ENCODE measurements at regions not wholly inside any gene's neighbourhood (a gene's known extent, or its start where the extent isn't known, plus 50 kb on each side); places are given as distances from the start of the nearest gene placed in this dataset.

DNA sequence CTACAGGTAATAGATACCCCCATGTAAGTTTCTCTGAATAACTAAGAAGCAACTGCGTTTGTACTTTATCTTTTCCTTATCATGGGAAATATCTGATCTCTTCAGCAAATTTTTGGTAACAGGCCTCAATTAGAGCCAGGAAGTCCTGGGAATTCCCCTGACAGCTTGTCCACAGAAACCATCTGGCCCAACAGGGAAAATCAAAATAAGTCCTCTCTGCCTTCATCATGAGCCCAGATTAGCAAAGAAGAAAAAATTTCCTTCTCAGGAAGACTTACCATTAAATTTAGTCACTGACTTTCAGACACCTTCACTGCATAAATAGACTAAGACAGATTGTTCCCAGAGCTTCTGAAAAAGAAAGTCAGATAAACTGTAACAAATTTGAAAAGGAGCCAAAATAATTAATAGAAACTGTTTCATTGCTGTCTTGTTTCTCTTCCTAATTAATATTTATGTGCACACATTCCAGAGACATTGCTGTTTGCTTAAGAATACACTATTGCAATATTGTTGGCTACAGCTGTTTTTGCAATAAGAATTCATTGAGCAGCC, 278.1 kb upstream of the FAT3 start:
- DNase-seq = no peak

DNA sequence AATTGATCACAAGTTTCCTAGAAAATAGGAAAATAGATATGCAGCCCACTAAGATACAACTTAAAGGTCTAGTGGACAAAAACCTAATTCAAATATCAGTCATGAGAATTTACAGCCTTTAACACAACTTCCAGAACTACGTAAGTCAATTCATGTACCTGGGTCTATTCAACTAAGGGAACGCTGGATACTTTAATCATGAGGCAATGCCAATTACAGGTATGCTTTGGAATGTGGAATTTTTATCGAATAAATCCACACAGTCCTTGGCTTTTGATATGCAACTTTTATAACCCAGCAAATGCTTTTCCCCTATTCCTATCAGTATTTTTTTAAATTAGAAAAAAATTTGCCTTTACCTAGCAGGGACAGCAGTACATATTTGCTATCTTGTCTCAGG, 289.5 kb upstream of the FAT3 start:
- DNase-seq = no peak

DNA sequence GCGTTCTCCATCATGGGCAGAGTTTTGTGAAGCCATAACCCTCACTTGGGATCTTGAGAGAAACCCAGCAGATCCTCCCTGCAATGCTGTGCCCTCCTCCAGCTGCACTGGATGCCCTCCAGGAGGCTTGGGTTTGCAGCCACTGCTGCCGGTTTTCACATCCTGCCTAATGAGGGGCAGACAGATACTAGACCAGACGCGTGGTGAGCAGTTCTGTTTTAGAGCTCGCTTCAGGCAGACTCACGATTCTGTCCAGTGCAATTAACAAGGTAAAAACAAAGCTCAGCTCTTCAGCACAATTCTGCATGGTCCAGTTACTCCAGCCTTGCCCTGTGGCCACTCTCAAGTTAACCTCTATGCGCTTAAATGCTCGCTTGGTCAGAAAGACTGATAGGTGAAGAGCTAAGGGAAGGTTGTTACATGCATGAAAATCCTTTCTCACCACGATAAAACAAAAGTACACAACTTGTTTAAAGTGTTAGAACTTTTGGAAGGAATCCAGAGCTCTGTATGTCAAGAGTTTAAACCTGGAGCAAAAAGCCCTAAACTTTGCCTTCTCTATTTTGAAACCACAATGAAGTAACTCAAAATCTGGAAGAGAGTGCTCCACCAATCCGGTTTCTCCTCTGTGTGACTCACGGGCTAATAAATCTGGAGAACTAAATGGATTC, 292.3 kb upstream of the FAT3 start:
- no peak for DNase-seq

DNA sequence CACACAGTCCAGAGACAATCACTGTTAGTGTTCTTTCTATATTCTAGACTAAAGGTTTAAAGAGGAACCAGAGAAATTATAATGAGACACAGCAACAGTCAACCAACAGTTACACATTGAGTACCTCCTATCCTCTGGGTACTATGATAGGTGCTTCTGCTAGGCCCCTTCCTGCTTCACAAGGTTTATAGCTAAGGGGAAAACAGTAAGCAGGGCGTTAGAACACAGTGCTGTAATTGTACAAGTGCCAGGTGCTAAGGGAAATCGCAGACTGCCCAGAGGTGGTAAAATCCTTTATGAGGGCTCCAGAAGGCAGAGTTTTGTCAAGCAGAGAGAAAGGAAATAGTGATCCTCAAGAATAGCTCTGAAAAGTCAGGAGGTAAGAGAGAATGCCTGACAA, 297.2 kb upstream of the FAT3 start:
- no peak for DNase-seq

DNA sequence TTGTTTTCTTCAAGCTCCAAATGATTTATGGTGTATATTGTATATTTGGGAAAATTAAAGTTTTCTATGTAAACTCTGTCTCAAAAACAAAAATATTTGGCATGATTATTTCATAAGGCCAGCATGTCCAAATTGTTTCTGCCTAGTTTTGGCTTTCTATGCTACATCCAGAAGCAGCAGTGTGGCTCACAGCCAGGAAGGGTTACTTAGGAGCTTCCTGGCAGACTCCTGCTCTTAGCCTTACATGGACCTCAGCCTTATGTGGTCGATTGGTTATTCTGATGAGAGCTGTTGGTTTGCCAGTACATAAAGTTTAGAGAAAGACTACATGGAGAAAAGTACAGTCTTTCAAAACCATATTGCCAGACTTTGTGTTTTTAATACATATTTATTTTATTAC, 297.7 kb upstream of the FAT3 start:
- no peak for DNase-seq

DNA sequence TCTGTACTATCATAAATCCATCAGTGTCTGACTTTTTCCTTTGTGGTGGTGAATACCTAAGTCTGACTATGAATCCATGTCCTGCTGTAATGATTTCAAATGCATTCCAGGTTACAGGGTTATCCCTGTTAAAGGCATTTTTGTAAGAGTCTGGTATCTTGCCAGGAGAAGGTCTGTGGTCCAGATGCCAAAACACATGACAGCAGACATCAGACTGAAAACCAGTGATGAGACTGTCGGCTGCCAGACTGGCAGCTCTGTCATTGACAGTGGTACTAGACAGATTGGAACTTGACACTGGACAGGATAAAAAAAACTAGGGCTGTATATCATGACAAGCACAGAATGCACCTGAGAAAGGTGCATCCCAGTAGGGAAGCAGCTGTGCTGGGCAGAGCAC, 301.8 kb upstream of the FAT3 start:
- no peak for DNase-seq

DNA sequence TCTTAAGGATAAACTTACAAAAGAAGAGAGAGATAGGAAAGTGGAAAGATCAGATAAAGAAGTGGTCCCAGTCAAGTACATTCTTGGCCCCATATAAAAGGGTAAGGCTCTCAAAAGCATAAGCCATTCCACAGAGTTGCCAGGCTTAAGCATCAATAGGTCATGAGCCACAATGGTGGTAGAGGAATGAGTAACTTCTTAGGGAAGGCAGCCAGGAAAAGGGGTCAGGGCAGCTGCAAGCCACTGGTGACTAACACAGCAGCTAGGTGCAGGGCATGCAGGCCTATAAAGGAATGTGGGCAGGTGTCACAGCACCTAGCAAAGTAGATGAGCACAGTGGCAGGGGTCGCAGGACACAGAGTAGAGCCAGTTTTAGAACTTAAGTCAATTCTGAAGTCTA, 302.6 kb upstream of the FAT3 start:
- DNase-seq = no peak

DNA sequence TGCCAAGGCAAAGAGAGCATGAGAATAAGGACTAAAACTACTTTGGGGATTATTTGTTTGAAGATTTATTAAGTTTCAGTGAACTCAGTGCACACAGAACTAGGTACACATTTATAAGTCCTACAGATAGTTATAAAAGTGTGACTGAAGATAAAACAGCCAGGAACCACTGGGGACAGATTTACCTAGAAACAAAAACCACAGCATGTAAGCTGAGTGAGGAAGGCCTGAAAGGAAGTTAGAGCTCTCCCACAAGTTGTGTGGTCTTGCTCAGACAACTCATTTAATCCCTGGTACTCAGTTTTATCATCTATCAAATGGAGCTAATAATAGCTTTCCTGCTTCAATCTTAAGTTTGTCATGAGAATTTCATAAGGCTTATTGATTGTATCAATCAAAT, 311.2 kb upstream of the FAT3 start:
- DNase-seq = no peak

DNA sequence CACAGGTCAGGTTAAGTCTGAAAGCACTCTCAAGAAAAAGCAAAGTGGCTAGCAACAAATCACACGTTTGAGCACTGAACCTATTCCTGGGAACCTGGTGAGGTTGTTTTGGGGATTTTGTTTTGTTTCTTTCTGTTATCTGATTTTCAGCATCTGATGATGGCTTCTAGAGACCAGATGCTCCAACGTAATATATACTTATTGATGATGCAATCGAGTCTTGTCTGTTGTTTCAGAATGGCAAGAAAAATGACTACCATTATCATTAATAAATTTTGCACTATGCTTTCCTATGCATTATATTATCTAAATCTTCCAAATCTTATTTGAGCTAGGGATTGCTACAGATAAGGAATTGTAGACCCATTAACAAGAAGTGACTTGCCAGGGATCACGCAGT, 312.3 kb upstream of the FAT3 start:
- DNase-seq = no peak

DNA sequence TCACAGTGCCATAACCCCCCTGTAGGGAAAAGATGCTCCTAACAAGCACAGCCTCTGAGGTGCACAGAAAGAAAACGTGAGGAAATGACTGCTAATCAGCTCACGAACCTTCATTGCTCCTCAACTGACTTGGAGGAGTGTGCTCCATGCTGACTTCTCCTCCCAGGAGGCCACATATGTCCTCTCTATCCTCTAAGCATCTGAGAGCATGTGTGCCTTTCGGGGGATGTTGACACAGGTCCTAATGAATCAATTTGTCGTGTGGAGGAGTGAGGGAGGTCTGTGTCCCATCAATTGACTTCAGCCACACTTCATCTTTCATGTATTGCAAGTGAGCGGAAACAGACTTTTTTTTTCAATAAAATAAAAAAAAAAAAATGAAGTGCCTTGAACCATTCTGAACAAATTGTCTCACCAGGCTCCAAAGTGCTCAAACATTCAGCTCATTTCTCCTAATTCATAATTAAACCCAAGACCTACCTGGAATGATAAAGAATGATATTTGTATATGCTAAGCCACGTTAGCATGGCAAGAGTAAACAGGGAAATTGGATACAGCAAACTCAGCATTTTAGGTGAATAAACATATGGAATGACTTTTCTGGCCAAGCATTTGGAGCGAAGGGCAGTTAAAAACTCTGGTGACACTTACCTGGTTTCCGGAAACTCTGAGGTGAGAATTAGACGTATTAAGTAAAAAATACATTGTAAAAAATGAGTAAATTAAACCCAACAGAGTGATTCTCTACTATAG, 317.6 kb upstream of the FAT3 start:
- DNase-seq = no peak

DNA sequence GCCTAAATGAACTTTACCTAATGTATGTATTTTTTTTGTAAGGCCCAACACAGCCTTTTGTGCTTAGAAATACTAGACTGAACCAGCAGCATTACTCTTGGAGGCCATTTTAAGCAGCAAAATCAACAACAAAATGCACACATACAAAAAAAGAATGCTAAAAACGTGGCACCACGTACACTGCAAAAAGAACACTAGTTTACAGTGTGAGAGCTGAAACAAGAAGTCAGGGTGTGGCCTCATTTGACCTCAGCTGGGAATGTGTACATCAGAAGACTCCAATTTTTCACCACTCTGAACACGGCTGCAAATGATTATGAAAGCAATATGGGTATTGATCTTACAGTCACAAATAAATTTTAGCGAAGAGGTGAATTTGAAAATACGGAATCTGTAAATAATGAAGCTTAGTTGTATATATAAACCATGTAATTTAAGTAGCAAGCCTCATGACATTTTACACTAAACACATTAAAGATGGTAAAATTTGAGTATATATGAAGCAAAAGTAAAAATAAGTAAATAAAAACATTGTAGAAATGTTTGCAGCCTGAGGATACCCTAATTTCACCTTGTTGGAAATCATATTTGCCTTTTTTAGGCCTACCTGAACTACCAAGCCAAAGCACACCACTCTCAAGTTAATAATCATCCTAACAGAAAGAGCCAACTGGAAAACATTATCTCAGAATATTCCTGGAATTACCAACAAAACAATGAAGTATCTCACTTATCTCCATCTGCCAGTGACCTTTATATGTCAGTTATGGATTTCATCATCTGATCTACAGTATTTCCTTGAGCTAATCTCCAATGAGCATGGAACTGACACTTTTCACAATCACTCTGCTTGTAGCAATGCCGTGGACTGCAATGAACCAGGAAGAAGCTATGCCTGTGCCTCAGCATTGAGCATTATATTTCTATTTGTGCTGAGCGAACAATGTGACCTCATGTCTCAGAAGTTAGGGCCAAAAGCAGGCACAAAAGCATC, 319.5 kb upstream of the FAT3 start:
- DNase-seq = no peak

DNA sequence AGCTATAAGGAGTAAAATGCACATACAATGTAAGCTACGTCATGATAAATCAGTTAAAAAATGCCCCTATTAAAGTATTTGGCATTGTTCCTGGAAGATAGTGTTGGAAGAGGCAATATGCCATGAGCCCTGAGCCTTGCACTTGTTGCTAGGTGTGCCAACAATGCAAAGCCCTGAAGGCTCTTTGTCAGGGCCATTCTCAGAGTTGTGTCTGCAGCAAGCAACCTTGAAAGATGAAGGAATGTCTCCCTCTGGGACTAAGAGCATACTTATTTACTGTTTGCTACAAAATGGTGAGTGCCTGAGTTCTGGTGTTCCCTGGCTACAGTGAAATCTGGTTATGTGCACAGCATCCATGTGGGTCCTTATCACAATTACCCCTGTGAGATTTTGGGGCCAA, 322.3 kb upstream of the FAT3 start:
- DNase-seq = no peak

DNA sequence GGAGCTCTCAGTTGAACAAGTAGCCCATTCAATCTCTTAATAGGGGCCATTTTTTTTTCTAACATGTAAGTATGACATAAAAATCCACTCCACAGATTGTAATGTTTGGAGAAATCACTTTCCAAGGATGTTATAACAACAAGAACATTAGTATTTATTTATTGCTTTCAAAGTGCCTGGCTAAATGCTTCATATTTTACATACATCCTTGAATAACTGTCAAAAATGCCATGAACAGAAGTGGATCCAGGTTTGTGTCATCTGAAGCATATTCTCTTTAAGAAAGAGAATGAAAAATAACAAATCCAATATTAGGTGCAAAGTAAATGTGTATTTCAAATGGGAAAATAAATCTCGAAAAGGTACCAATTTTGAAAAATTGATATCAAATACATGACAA, 344.0 kb upstream of the FAT3 start:
- DNase-seq = no peak

DNA sequence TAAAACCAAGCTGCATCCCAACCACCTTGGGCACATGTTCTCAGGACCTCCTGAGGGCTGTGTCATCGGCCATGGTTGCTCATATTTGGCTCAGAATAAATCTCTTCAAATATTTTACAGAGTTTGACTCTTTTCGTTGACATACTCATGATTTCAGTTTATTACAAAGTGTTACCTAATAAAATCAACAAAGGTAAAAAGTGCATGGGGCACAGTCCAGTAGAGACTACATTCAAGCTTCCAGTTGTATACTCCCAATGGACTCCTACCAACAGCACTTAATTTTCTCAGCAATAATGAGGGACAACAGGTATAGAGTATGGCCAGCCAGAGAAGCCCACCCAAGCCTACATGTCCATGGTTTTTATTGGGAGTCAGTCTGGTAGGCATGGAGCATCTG, 347.9 kb upstream of the FAT3 start:
- no peak for DNase-seq

DNA sequence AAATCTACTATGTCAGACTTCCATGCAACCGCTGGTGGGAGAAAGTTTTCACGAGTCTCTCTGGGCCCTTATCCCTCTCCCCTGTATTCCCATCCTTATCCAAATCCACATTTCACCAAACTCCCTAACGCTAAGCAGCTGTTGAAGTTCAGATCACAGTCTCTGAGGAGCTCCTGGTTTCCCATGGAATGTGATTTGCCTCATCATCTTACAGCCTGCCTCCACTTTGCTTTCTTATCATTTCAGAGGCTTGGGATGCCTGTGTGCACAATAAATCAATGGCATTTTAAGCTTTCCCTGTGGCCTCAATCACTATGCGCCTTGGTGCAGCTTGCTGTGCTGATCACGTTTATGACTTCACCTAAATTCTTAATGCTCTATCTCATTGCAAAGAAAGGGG, 352.4 kb upstream of the FAT3 start:
- no peak for DNase-seq

DNA sequence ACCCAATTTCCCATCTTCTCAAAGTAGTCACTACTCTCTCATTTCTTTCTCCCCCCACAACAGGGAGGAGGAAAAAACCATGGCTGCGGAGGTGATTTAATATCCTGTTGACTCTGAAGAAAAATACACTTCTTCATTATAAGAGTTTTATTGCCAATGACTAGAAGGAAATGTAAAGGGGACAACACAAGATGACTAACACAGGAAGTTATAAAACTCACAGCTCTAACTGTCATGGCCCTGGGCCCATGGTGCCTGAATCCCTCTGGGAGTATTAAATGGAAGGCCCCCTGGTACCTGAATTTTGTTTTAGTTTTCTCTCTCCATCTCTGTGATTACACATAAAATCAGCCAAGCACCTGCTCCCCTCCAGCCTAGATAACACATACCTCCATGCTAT, 352.8 kb upstream of the FAT3 start:
- DNase-seq = no peak

DNA sequence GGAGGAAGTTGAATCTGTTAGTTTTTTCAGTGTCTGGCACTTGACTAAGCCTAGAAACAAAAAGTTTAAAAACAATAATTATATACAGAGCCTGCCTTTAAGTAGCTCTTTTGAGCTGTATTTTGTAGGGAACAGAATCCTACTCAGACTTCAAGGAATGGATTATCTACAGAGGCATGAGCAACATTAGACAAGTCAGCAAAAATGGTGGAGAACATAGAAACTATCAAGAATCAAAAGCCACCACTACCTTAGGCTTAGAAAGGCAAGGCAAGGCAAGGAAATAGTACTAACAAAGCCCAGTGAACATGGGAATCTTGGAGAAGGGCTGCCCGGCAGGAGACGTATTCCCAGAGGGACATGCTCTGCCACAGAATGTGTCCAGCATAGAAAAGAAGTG, 353.6 kb upstream of the FAT3 start:
- DNase-seq = no peak

DNA sequence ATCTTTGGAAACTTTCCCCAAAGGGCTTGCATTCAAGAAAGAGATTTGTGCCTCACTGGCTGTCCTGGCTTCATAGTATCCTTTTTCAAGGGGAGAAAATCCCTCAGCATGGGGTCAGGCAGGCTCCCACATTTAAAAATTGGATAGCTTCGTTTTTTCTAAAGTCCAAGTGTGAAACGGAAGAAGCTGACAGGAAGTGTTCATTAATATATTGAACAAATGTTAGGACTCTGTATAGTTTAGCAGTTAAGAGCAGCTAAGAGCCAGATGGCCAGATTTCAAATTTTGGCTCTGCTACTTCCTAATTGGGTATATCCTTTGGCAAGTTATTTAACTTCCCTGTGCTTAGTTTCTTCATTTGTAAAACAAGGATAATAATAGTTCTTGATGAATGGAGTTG, 354.9 kb upstream of the FAT3 start:
- no peak for DNase-seq

DNA sequence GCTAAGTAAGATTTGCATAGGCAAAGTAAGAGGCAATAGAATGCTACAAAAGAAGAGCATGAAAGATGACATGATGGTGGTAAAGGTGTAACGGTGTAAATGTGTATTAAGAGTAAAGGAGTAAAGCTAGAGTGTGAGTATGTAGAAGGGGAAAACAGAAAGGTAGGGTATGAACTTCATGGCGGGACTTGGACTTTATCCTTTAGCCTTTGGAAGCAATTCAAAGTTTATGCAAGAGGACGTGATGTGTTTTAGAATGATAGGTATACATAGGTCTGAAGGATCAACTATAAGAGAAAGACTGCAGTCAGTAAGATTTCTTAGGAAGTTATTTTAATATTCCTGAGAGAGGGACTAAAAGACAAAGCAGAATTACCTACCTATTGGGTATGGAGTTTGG, 358.0 kb upstream of the FAT3 start:
- DNase-seq = no peak

DNA sequence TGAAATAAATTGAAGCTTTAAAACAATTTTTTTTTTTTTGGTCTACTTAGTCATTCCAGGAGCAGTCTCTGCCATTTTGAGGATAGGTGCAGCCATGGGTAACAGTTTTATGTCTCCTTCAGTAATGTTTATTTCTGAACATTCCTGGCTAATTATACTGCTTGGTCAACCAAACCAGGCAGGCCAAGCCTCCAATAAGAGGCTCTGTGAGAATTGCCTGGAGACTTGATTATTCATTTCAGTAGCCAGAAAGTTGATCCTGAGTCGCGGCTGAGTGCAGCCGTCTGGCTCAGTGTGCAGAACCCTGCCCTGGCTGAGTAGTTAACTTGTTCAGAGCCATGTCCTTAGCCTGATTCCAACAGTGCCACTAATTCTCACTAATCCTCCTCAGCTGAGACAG, 364.0 kb upstream of the FAT3 start:
- DNase-seq = no peak

DNA sequence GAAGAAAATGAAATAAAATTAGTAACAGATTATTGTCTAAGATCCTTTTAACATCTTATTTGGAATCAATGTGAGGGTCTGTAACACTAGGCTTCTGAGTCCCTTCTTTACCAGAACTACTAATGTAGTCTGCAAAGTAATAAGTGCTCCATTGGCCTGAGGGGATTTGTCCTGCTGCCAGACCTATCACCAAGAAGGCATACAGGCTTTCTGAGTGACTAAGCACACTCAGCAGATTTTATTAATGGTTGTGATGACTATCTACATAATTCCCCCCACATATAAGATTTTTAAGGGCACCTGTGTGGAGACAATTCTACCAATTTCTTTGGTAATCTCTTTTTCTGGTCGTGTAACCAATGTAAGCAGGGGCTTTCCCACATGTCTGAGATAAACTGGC, 365.0 kb upstream of the FAT3 start:
- no peak for DNase-seq

DNA sequence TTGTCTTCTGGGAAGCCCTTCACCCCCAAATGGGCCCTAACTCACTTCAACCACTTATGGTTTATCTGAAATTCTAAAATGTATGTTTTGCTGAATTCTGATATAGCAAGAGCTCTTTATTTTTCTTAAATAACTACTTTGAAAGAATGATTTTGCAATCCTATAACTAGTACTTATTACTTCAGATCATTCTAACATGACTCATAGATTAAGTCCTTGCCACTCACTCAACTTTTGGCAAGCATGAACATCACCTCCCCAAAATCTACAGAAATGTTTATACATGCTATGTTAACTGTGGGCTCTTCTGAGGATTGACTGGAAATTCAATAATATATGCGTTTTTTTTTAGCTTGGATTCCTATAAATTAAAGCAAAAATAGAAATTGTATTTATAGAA, 367.4 kb upstream of the FAT3 start:
- DNase-seq = no peak

DNA sequence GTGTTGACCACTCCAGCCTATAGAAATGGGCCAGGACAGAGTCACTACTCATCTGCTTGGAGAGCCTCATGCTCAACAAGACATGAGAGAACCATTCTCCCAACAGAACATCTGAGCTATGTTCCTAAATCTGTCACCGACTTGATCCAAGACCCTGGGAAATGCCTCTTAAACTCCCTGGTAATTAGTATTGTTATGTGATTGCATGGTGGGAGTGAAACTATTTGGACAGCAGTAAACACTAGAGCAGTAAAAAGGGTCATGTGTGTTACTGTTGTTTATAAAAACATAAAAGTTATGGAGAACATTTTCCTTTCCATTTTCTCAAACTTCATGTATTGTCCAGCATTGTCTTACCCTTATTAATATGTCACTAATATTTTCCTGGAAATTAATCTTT, 369.8 kb upstream of the FAT3 start:
- no peak for DNase-seq

DNA sequence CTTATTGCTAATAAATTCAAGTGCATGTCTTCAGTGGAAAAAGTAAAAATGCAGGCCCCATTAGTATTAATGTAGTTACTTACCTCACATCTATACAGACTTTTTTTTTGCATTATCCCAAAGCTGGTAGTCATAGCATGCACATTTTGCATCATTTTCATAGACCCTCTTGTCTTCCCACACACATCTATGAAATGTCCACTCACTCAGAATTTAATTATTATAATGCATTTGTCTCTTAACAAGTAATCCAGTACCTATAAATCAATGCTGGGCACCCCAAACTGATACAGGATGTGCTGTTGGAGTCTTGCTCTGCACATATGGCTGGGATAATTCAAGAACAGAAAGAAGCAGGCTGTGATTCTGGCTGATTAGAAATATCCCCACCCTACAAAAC, 370.4 kb upstream of the FAT3 start:
- no peak for DNase-seq
